DMS 273 treated with DMSO at 0.1 percent for 48 hours (cell line): ENCODE measurements at regions not wholly inside any gene's neighbourhood (a gene's known extent, or its start where the extent isn't known, plus 50 kb on each side); places are given as distances from the start of the nearest gene placed in this dataset.
"Not testable (repeated sequence)": the region's sequence is repeated elsewhere in the genome, so short reads cannot be mapped to it uniquely, and the experiment has no call there.

Experiments used
- DNase-seq: peaks from one replicate; lab custom pipeline; 2025; lab: John Stamatoyannopoulos, UW

GRCh38 chr1:147062956-147063355, 109.3 kb downstream of the PRKAB2 start:
- no peak for DNase-seq

- not testable (repeated sequence) for DNase-seq
These were observed 110.4 kb downstream of the PRKAB2 start for GRCh38 chr1:147061880-147062279.

GRCh38 chr1:147053269-147053668, 115.1 kb downstream of the NBPF12 start:
- no peak for DNase-seq

GRCh38 chr1:147052677-147053076, 114.6 kb downstream of the NBPF12 start:
- DNase-seq: no peak

- no peak for DNase-seq
These were observed 114.0 kb downstream of the NBPF12 start for GRCh38 chr1:147052143-147052542.

- no peak for DNase-seq
These were observed 113.0 kb downstream of the NBPF12 start for GRCh38 chr1:147051136-147051535.

GRCh38 chr1:147050654-147051053, 112.5 kb downstream of the NBPF12 start:
- no peak for DNase-seq

GRCh38 chr1:147046863-147047394, 108.8 kb downstream of the NBPF12 start:
- DNase-seq: not testable (repeated sequence)

GRCh38 chr1:147046189-147046862, 108.2 kb downstream of the NBPF12 start:
- no peak for DNase-seq
